Smooth muscle cell (in vitro differentiated cells): ENCODE measurements at regions not wholly inside any gene's neighbourhood (a gene's known extent, or its start where the extent isn't known, plus 50 kb on each side); places are given as distances from the start of the nearest gene placed in this dataset.

ENCODE experiments used
- DNase-seq: peaks from one replicate; lab custom pipeline; 2025; ENCODE audit not compliant: unreplicated experiment; lab: John Stamatoyannopoulos, UW
- H2AFZ ChIP-seq: fragments of 200-600 bp; sonication (generic); 2 replicates; pipeline ENCODE4 v1.6.0; 2016; ENCODE audit warnings: antibody characterized with exemption, low read depth, mild to moderate bottlenecking
- H3F3A ChIP-seq: fragments of 200-600 bp; sonication (generic); 2 replicates; pipeline ENCODE4 v1.6.0; 2017; ENCODE audit warnings: antibody characterized with exemption, low read depth
- H3K27ac ChIP-seq: fragments of 200-600 bp; sonication (generic); 2 replicates; pipeline ENCODE4 v1.5.1; 2016; ENCODE audit warnings: low read depth, mild to moderate bottlenecking
- H3K27me3 ChIP-seq: fragments of 200-600 bp; sonication (generic); 2 replicates; pipeline ENCODE4 v1.6.1; 2016; ENCODE audit warnings: low read depth, mild to moderate bottlenecking
- H3K36me3 ChIP-seq: fragments of 200-600 bp; sonication (generic); 2 replicates; pipeline ENCODE4 v1.5.1; 2016; ENCODE audit warnings: low read depth
- H3K4me1 ChIP-seq: fragments of 200-600 bp; sonication (generic); 2 replicates; pipeline ENCODE4 v1.5.1; 2016; ENCODE audit warnings: low read depth
- H3K4me2 ChIP-seq: fragments of 200-600 bp; sonication (generic); 2 replicates; pipeline ENCODE4 v1.6.0; 2016; ENCODE audit warnings: mild to moderate bottlenecking
- H3K4me3 ChIP-seq: fragments of 200-600 bp; sonication (generic); 2 replicates; pipeline ENCODE4 v1.5.1; 2016; ENCODE audit warnings: mild to moderate bottlenecking
- H3K79me2 ChIP-seq: fragments of 200-600 bp; sonication (generic); 2 replicates; pipeline ENCODE4 v1.6.0; 2016; ENCODE audit warnings: low read depth, mild to moderate bottlenecking
- H3K9ac ChIP-seq: fragments of 200-600 bp; sonication (generic); 2 replicates; pipeline ENCODE4 v1.6.0; 2016; ENCODE audit warnings: low read depth
- H3K9me3 ChIP-seq: fragments of 200-600 bp; sonication (generic); replicated peaks from 2 replicates; pipeline ENCODE4 v1.5.1; 2016; ENCODE audit warnings: low read depth
- H4K20me1 ChIP-seq: fragments of 200-600 bp; sonication (generic); 2 replicates; pipeline ENCODE4 v1.6.0; 2016; ENCODE audit warnings: low read depth
- CTCF ChIP-seq: fragments of 200-600 bp; sonication (generic); IDR thresholded peaks from 2 replicates; pipeline ENCODE4 v1.5.1; 2017; ENCODE audit warnings: borderline replicate concordance, mild to moderate bottlenecking, antibody characterized with exemption; ENCODE audit not compliant: insufficient read depth, poor library complexity, severe bottlenecking
- WGBS: methylation state at CpG from one replicate; pipeline ENCODE4 v1.1.7; 2016; ENCODE audit warnings: low lambda C conversion rate; 5-methylcytosine and 5-hydroxymethylcytosine counted together

- TF ChIP-seq CTCF = no peak
- no peak for DNase-seq
- no peaks in the 10 kb centered on the region for H3F3A ChIP-seq
- no peaks in the 10 kb centered on the region for H3K4me1 ChIP-seq
- H3K79me2 ChIP-seq = no peaks in the 10 kb centered on the region
- no peak overlapping the region for H3K4me3 ChIP-seq
- no peaks in the 10 kb centered on the region for H3K9me3 ChIP-seq
- H2AFZ ChIP-seq = no peak overlapping the region
- 86% methylated on average over 2 of the region's 2 CpGs for WGBS
- no peaks in the 10 kb centered on the region for H3K27me3 ChIP-seq
- H4K20me1 ChIP-seq = no peaks in the 10 kb centered on the region
- no peak overlapping the region for H3K4me2 ChIP-seq
- H3K27ac ChIP-seq = no peak overlapping the region
- no peaks in the 10 kb centered on the region for H3K36me3 ChIP-seq
- H3K9ac ChIP-seq = no peak overlapping the region
Observed at GRCh38 chr6:69609836-69610472, 186.9 kb downstream of the LMBRD1 start.

- H3F3A ChIP-seq = no peaks in the 10 kb centered on the region
- 38% methylated on average over 10 of the region's 10 CpGs for WGBS
- no peak overlapping the region for H2AFZ ChIP-seq
- H3K36me3 ChIP-seq = no peaks in the 10 kb centered on the region
- H3K9ac ChIP-seq = no peak overlapping the region
- no peaks in the 10 kb centered on the region for H3K9me3 ChIP-seq
- H3K27ac ChIP-seq = no peak overlapping the region
- H3K27me3 ChIP-seq = no peaks in the 10 kb centered on the region
- no peak overlapping the region for H3K4me3 ChIP-seq
- TF ChIP-seq CTCF = no peak
- DNase-seq = no peak
- no peaks in the 10 kb centered on the region for H3K79me2 ChIP-seq
- H3K4me2 ChIP-seq = no peak overlapping the region
- H4K20me1 ChIP-seq = no peaks in the 10 kb centered on the region
- H3K4me1 ChIP-seq = no peaks in the 10 kb centered on the region
Observed at GRCh38 chr6:69601132-69601531, 195.7 kb downstream of the LMBRD1 start.

- H3K4me3 ChIP-seq = no peak overlapping the region
- TF ChIP-seq CTCF = no peak
- H3K4me2 ChIP-seq = peak overlapping the region; percentile 74
- H3K9ac ChIP-seq = peak overlapping the region; percentile 30
- peaks cover 3% of the 10 kb centered on the region for H3F3A ChIP-seq
- no peak overlapping the region for H2AFZ ChIP-seq
- peaks cover 13% of the 10 kb centered on the region for H3K4me1 ChIP-seq
- H3K79me2 ChIP-seq = no peaks in the 10 kb centered on the region
- no peak for DNase-seq
- no peaks in the 10 kb centered on the region for H3K27me3 ChIP-seq
- peak overlapping the region; percentile 83 for H3K27ac ChIP-seq
- H3K9me3 ChIP-seq = no peaks in the 10 kb centered on the region
- WGBS = 98% methylated on average over 1 of the region's 1 CpG
- no peaks in the 10 kb centered on the region for H3K36me3 ChIP-seq
- no peaks in the 10 kb centered on the region for H4K20me1 ChIP-seq
Observed at GRCh38 chr6:69594405-69594804, 202.4 kb downstream of the LMBRD1 start.

- Histone ChIP-seq H3K9me3 (no peaks in the 10 kb centered on the region), H4K20me1 (no peaks in the 10 kb centered on the region), H3F3A (peaks cover 3% of the 10 kb centered on the region), H2AFZ (peak overlapping the region; percentile 36), H3K4me3 (no peak overlapping the region), H3K27me3 (no peaks in the 10 kb centered on the region), H3K79me2 (no peaks in the 10 kb centered on the region), H3K4me1 (peaks cover 13% of the 10 kb centered on the region), H3K4me2 (peak overlapping the region; percentile 74), H3K9ac (peak overlapping the region; percentile 30), H3K36me3 (no peaks in the 10 kb centered on the region), H3K27ac (peak overlapping the region; percentile 83)
- 10% methylated on average over 4 of the region's 4 CpGs for WGBS
- no peak for TF ChIP-seq CTCF
- no peak for DNase-seq
Observed at GRCh38 chr6:69593706-69594105, 203.1 kb downstream of the LMBRD1 start.
